K562 (cell line): ENCODE measurements at regions not wholly inside any gene's neighbourhood (a gene's known extent, or its start where the extent isn't known, plus 50 kb on each side); places are given as distances from the start of the nearest gene placed in this dataset.
A peak's percentile ranks its signal among the peaks of the same experiment; 100 is the strongest.

ENCODE experiments used
- ADNP ChIP-seq: fragments of 200-800 bp; sonication (Bioruptor generic); IDR thresholded peaks from 2 replicates; pipeline ENCODE4 v1.6.1; 2016; ENCODE audit warnings: missing genetic modification characterization, missing compliant biosample characterization
- NBN ChIP-seq: fragments of 450-650 bp; IDR thresholded peaks from 2 replicates; pipeline ENCODE4 v1.6.1; 2016; ENCODE audit warnings: low read depth, mild to moderate bottlenecking
- RNF2 ChIP-seq: sonication (generic); IDR thresholded peaks from 2 replicates; pipeline ENCODE4 v1.6.1; 2016
- SP1 ChIP-seq: sonication (generic); formaldehyde crosslinking; IDR thresholded peaks from 2 replicates; pipeline ENCODE4 v1.8.1; 2022; ENCODE audit warnings: mild to moderate bottlenecking, missing genetic modification reagents
- ZBTB1 ChIP-seq: sonication (generic); formaldehyde crosslinking; IDR thresholded peaks from 2 replicates; pipeline ENCODE4 v1.8.1; 2023; ENCODE audit warnings: missing genetic modification reagents, low read depth, mild to moderate bottlenecking, borderline replicate concordance
- ZNF311 ChIP-seq: fragments of 250-450 bp; sonication (Bioruptor Pico); IDR thresholded peaks from 2 replicates; pipeline ENCODE4 v1.4.0; 2020; ENCODE audit warnings: mild to moderate bottlenecking, moderate library complexity
- TF ChIP-seq, protein P1 (sequence below): fragments of 450-650 bp; IDR thresholded peaks from 2 replicates; pipeline ENCODE4 v1.6.1; 2016; ENCODE audit warnings: mild to moderate bottlenecking, moderate library complexity
- TF ChIP-seq, protein P2 (sequence below): sonication (generic); formaldehyde crosslinking; IDR thresholded peaks from 2 replicates; pipeline ENCODE4 v1.9.0; 2022; ENCODE audit warnings: mild to moderate bottlenecking, missing genetic modification reagents
- TF ChIP-seq, protein P3 (sequence below), 2 experiments: fragments of 450-650 bp; IDR thresholded peaks; 2 replicates each; pipeline ENCODE4 v1.6.1; 2018; ENCODE audit warnings: mild to moderate bottlenecking in 2 of 2, low read depth in 1 of 2; ENCODE audit not compliant: partially characterized antibody in 2 of 2
- TF ChIP-seq, protein P4 (sequence below): fragments of 200-800 bp; sonication (Bioruptor generic); IDR thresholded peaks from 2 replicates; pipeline ENCODE4 v1.6.1; 2017; ENCODE audit warnings: missing genetic modification characterization, missing compliant biosample characterization

DNA sequence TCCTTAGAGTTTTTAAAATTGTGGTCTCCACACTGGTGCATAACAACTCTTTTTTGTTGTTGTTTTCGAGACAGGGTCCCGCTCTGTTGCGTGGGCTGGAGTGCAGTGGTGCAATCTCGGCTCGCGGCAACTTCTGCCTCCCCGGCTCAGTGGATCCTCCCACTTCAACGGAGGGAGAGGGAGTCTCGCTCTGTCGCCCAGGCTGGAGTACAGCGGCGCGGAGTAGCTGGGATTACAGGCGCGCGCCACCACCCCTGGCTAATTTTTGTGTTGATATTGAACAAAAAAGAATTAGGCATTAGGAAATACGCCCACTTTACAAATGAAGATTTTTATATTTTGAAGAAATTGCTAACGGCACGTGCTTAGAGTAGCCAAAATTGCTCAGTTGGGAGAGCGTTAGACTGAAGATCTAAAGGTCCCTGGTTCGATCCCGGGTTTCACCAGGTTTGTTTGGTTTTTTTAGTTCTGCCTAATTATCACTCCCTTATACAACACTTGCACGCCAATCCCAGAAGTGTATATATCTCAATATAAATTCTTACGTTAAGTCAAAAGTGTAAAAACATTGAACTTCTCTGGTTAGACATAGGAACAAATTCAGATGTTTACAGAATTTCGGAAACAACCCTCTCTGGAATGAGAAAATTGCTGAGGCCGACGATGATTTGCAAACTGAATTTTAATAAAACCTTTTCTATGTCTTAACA is 159.6 kb downstream of the TRIM27 start (continued):
- TF ChIP-seq, protein P1, sequence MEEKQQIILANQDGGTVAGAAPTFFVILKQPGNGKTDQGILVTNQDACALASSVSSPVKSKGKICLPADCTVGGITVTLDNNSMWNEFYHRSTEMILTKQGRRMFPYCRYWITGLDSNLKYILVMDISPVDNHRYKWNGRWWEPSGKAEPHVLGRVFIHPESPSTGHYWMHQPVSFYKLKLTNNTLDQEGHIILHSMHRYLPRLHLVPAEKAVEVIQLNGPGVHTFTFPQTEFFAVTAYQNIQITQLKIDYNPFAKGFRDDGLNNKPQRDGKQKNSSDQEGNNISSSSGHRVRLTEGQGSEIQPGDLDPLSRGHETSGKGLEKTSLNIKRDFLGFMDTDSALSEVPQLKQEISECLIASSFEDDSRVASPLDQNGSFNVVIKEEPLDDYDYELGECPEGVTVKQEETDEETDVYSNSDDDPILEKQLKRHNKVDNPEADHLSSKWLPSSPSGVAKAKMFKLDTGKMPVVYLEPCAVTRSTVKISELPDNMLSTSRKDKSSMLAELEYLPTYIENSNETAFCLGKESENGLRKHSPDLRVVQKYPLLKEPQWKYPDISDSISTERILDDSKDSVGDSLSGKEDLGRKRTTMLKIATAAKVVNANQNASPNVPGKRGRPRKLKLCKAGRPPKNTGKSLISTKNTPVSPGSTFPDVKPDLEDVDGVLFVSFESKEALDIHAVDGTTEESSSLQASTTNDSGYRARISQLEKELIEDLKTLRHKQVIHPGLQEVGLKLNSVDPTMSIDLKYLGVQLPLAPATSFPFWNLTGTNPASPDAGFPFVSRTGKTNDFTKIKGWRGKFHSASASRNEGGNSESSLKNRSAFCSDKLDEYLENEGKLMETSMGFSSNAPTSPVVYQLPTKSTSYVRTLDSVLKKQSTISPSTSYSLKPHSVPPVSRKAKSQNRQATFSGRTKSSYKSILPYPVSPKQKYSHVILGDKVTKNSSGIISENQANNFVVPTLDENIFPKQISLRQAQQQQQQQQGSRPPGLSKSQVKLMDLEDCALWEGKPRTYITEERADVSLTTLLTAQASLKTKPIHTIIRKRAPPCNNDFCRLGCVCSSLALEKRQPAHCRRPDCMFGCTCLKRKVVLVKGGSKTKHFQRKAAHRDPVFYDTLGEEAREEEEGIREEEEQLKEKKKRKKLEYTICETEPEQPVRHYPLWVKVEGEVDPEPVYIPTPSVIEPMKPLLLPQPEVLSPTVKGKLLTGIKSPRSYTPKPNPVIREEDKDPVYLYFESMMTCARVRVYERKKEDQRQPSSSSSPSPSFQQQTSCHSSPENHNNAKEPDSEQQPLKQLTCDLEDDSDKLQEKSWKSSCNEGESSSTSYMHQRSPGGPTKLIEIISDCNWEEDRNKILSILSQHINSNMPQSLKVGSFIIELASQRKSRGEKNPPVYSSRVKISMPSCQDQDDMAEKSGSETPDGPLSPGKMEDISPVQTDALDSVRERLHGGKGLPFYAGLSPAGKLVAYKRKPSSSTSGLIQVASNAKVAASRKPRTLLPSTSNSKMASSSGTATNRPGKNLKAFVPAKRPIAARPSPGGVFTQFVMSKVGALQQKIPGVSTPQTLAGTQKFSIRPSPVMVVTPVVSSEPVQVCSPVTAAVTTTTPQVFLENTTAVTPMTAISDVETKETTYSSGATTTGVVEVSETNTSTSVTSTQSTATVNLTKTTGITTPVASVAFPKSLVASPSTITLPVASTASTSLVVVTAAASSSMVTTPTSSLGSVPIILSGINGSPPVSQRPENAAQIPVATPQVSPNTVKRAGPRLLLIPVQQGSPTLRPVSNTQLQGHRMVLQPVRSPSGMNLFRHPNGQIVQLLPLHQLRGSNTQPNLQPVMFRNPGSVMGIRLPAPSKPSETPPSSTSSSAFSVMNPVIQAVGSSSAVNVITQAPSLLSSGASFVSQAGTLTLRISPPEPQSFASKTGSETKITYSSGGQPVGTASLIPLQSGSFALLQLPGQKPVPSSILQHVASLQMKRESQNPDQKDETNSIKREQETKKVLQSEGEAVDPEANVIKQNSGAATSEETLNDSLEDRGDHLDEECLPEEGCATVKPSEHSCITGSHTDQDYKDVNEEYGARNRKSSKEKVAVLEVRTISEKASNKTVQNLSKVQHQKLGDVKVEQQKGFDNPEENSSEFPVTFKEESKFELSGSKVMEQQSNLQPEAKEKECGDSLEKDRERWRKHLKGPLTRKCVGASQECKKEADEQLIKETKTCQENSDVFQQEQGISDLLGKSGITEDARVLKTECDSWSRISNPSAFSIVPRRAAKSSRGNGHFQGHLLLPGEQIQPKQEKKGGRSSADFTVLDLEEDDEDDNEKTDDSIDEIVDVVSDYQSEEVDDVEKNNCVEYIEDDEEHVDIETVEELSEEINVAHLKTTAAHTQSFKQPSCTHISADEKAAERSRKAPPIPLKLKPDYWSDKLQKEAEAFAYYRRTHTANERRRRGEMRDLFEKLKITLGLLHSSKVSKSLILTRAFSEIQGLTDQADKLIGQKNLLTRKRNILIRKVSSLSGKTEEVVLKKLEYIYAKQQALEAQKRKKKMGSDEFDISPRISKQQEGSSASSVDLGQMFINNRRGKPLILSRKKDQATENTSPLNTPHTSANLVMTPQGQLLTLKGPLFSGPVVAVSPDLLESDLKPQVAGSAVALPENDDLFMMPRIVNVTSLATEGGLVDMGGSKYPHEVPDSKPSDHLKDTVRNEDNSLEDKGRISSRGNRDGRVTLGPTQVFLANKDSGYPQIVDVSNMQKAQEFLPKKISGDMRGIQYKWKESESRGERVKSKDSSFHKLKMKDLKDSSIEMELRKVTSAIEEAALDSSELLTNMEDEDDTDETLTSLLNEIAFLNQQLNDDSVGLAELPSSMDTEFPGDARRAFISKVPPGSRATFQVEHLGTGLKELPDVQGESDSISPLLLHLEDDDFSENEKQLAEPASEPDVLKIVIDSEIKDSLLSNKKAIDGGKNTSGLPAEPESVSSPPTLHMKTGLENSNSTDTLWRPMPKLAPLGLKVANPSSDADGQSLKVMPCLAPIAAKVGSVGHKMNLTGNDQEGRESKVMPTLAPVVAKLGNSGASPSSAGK, result peak; percentile 95
- TF ChIP-seq ADNP (peak; percentile 99), SP1 (CRISPR knock-in tag) (peak; percentile 29; the same call in 1 of the 2 replicates), RNF2 (peak; percentile 71), ZNF311 (CRISPR knock-in tag) (no peak), ZBTB1 (CRISPR knock-in tag) (0 out of 2 replicates have a peak, but pooled peaks have one; percentile 48), NBN (peak; percentile 89)
- TF ChIP-seq, protein P2, sequence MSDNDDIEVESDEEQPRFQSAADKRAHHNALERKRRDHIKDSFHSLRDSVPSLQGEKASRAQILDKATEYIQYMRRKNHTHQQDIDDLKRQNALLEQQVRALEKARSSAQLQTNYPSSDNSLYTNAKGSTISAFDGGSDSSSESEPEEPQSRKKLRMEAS, result peak; percentile 78
- TF ChIP-seq, protein P3, sequence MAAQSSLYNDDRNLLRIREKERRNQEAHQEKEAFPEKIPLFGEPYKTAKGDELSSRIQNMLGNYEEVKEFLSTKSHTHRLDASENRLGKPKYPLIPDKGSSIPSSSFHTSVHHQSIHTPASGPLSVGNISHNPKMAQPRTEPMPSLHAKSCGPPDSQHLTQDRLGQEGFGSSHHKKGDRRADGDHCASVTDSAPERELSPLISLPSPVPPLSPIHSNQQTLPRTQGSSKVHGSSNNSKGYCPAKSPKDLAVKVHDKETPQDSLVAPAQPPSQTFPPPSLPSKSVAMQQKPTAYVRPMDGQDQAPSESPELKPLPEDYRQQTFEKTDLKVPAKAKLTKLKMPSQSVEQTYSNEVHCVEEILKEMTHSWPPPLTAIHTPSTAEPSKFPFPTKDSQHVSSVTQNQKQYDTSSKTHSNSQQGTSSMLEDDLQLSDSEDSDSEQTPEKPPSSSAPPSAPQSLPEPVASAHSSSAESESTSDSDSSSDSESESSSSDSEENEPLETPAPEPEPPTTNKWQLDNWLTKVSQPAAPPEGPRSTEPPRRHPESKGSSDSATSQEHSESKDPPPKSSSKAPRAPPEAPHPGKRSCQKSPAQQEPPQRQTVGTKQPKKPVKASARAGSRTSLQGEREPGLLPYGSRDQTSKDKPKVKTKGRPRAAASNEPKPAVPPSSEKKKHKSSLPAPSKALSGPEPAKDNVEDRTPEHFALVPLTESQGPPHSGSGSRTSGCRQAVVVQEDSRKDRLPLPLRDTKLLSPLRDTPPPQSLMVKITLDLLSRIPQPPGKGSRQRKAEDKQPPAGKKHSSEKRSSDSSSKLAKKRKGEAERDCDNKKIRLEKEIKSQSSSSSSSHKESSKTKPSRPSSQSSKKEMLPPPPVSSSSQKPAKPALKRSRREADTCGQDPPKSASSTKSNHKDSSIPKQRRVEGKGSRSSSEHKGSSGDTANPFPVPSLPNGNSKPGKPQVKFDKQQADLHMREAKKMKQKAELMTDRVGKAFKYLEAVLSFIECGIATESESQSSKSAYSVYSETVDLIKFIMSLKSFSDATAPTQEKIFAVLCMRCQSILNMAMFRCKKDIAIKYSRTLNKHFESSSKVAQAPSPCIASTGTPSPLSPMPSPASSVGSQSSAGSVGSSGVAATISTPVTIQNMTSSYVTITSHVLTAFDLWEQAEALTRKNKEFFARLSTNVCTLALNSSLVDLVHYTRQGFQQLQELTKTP (IDR thresholded peaks at IDR 0.05; ENCODE audit: low read depth in 1 of 2, partially characterized antibody in 2 of 2), result peak; percentile 34 to 69
- TF ChIP-seq, protein P4, sequence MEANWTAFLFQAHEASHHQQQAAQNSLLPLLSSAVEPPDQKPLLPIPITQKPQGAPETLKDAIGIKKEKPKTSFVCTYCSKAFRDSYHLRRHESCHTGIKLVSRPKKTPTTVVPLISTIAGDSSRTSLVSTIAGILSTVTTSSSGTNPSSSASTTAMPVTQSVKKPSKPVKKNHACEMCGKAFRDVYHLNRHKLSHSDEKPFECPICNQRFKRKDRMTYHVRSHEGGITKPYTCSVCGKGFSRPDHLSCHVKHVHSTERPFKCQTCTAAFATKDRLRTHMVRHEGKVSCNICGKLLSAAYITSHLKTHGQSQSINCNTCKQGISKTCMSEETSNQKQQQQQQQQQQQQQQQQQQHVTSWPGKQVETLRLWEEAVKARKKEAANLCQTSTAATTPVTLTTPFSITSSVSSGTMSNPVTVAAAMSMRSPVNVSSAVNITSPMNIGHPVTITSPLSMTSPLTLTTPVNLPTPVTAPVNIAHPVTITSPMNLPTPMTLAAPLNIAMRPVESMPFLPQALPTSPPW, result peak; percentile 18; the same call in 1 of the 2 replicates
